ENCODE measurements at regions not wholly inside any gene's neighbourhood (a gene's known extent, or its start where the extent isn't known, plus 50 kb on each side); places are given as distances from the start of the nearest gene placed in this dataset.
"Not testable (repeated sequence)": the region's sequence is repeated elsewhere in the genome, so short reads cannot be mapped to it uniquely, and the experiment has no call there.

GRCh38 chr3:138890555-138891187 is 55.9 kb upstream of the PIK3CB start:
- ATAC-seq, result no peak

DNA sequence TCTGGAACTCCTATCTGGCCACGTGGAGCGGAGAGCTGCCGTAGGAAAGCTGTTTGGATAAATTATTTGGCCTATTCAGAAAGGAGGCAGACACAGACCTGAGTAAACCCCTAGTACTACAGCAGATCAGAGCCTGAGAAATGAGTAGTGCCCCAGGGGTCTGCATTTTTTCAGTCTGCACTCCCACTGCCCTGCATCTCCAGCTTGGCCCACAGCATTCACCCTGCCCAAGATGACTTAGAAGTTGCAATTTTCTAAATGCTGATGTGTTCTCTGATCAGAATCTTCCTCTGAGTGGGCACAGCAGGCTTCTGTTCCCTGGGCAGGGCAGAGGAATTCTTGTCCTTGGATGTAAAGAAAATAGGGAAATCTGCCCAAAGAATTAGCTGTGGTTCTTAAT is 55.1 kb upstream of the PIK3CB start:
- ATAC-seq, result no peak

- peak; percentile 43 for ATAC-seq
These were observed 53.8 kb upstream of the PIK3CB start for GRCh38 chr3:138888560-138888959.

DNA sequence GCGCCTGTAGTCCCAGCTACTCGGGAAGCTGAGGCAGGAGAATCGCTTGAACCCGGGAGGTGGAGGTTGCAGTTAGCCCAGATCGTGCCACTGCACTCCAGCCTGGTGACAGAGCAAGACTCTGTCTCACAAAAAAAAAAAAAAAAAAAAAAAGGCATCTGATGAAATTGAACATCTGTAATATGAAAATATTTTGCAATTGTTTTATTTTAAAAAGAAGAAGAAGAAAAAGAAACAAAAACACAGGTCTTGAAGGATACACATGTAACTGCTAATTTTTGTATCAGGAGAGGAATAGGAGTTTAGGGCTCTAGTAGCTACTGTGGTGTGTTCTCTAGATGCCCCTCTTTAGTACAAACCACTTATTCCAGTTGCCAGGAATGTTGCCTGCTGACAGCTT is 51.4 kb upstream of the PIK3CB start:
- ATAC-seq, result not testable (repeated sequence)

Measured in esophagus mucosa (tissue), 1 donor.